Adrenal gland (tissue), 5 donors: ENCODE measurements at regions not wholly inside any gene's neighbourhood (a gene's known extent, or its start where the extent isn't known, plus 50 kb on each side); places are given as distances from the start of the nearest gene placed in this dataset.

Experiments
- POLR2A ChIP-seq, 2 donors: fragments of 450-650 bp; IDR thresholded peaks; one replicate each; pipeline ENCODE4 v1.6.1; 2017; ENCODE audit warnings: antibody characterized with exemption in 2 of 2, mild to moderate bottlenecking in 2 of 2, moderate library complexity in 1 of 2
- TF ChIP-seq, protein P1 (sequence below), 6 experiments: fragments of 450-650 bp in 4 of 6; fragments of 200-600 bp in 2 of 6; sonication (generic) in 1 of 6; IDR thresholded peaks; 1 replicate in 5 of 6; 2 replicates in 1 of 6; pipeline versions ENCODE4 v1.5.1 to v1.8.0; 2016 to 2021; ENCODE audit warnings: antibody characterized with exemption in 6 of 6, mild to moderate bottlenecking in 2 of 6, moderate library complexity in 1 of 6
- donor health status: DM: no; HTN: no; CAD: no.

DNA sequence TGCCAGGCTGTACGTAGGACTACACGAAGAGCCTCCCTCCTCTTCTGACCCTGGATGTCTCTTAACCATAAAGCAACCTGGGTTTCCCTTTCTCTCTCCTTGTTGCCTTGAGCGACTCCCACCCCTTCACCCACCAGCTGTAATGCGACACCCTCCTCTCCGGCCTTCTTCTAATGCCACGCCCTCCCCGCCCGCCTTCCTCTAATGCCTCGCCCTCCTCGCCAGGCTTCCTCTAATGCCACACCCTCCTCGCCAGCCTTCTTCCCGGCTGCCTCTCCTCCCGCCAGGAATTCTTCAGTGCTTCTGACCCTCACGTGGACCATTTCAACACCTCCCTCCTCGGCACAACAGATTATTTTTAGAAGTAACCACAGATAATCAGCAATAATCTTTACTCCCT lies 348.5 kb upstream of the SHH start:
- no peak for TF ChIP-seq POLR2A (IDR thresholded peaks at IDR 0.05)
- TF ChIP-seq, protein P1, sequence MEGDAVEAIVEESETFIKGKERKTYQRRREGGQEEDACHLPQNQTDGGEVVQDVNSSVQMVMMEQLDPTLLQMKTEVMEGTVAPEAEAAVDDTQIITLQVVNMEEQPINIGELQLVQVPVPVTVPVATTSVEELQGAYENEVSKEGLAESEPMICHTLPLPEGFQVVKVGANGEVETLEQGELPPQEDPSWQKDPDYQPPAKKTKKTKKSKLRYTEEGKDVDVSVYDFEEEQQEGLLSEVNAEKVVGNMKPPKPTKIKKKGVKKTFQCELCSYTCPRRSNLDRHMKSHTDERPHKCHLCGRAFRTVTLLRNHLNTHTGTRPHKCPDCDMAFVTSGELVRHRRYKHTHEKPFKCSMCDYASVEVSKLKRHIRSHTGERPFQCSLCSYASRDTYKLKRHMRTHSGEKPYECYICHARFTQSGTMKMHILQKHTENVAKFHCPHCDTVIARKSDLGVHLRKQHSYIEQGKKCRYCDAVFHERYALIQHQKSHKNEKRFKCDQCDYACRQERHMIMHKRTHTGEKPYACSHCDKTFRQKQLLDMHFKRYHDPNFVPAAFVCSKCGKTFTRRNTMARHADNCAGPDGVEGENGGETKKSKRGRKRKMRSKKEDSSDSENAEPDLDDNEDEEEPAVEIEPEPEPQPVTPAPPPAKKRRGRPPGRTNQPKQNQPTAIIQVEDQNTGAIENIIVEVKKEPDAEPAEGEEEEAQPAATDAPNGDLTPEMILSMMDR (IDR thresholded peaks at IDR 0.05): no peak
